ENCODE measurements at regions not wholly inside any gene's neighbourhood (a gene's known extent, or its start where the extent isn't known, plus 50 kb on each side); places are given as distances from the start of the nearest gene placed in this dataset.

GRCh38 chr13:50512474-50513299 is 330.8 kb downstream of the DLEU7 start:
- Histone ChIP-seq H3K36me3 (ENCODE audit: control insufficient read depth, insufficient read depth, low read length) (no peaks in the 10 kb centered on the region), H3K27me3 (ENCODE audit: control insufficient read depth, insufficient read depth, low read length) (no peaks in the 10 kb centered on the region), H3K4me3 (ENCODE audit: low read depth, low read length) (peak overlapping the region; percentile 7; the same call in 1 of the 2 replicates)
- ChIA-PET CTCF (interaction anchor here (0.6 to 0.7 kb wide), 2 partner anchors 430 to 935 kb away, joined by 3 to 4 read pairs; no protein-coding TSS in a partner anchor), POLR2A (no interaction called here)
- no peak for DNase-seq (ENCODE audit: low read depth)
- TF ChIP-seq CTCF (IDR thresholded peaks at IDR 0.05; ENCODE audit: insufficient read depth, low read depth, low read length): no peak

- ChIA-PET CTCF (no interaction called here), POLR2A (no interaction called here)
- H3K36me3 ChIP-seq (ENCODE audit: control insufficient read depth, insufficient read depth, low read length): no peaks in the 10 kb centered on the region
- no peak for DNase-seq (ENCODE audit: low read depth)
- no peaks in the 10 kb centered on the region for H3K27me3 ChIP-seq (ENCODE audit: control insufficient read depth, insufficient read depth, low read length)
- TF ChIP-seq CTCF (IDR thresholded peaks at IDR 0.05; ENCODE audit: insufficient read depth, low read depth, low read length): no peak
- no peak overlapping the region for H3K4me3 ChIP-seq (ENCODE audit: low read depth, low read length)
These were observed 330.1 kb downstream of the DLEU7 start for GRCh38 chr13:50513300-50513877.

- no peak for TF ChIP-seq CTCF (IDR thresholded peaks at IDR 0.05; ENCODE audit: insufficient read depth, low read depth, low read length)
- no peak for DNase-seq (ENCODE audit: low read depth)
- H3K27me3 ChIP-seq (ENCODE audit: control insufficient read depth, insufficient read depth, low read length): no peaks in the 10 kb centered on the region
- no peaks in the 10 kb centered on the region for H3K36me3 ChIP-seq (ENCODE audit: control insufficient read depth, insufficient read depth, low read length)
- ChIA-PET CTCF (no interaction called here), POLR2A (no interaction called here)
- no peak overlapping the region for H3K4me3 ChIP-seq (ENCODE audit: low read depth, low read length)
These were observed 329.2 kb downstream of the DLEU7 start for GRCh38 chr13:50514249-50514648.

GRCh38 chr13:50518131-50518530 is 325.4 kb downstream of the DLEU7 start:
- H3K4me3 ChIP-seq (ENCODE audit: low read depth, low read length): no peak overlapping the region
- no peaks in the 10 kb centered on the region for H3K36me3 ChIP-seq (ENCODE audit: control insufficient read depth, insufficient read depth, low read length)
- no peak for TF ChIP-seq CTCF (IDR thresholded peaks at IDR 0.05; ENCODE audit: insufficient read depth, low read depth, low read length)
- H3K27me3 ChIP-seq (ENCODE audit: control insufficient read depth, insufficient read depth, low read length): no peaks in the 10 kb centered on the region
- POLR2A ChIA-PET: no interaction called here
- DNase-seq (ENCODE audit: low read depth): no peak
- CTCF ChIA-PET: no interaction called here

GRCh38 chr13:50518781-50519201 is 324.7 kb downstream of the DLEU7 start:
- Histone ChIP-seq H3K27me3 (ENCODE audit: control insufficient read depth, insufficient read depth, low read length) (no peaks in the 10 kb centered on the region), H3K4me3 (ENCODE audit: low read depth, low read length) (no peak overlapping the region), H3K36me3 (ENCODE audit: control insufficient read depth, insufficient read depth, low read length) (no peaks in the 10 kb centered on the region)
- CTCF ChIA-PET: no interaction called here
- DNase-seq (ENCODE audit: low read depth): no peak
- POLR2A ChIA-PET: no interaction called here
- TF ChIP-seq CTCF (IDR thresholded peaks at IDR 0.05; ENCODE audit: insufficient read depth, low read depth, low read length): no peak

Measured in BJ (cell line).